AG04450 (cell line): ENCODE measurements at regions not wholly inside any gene's neighbourhood (a gene's known extent, or its start where the extent isn't known, plus 50 kb on each side); places are given as distances from the start of the nearest gene placed in this dataset.

Experiments
- CTCF ChIA-PET: fragments of 300-600, 350-600 bp; formaldehyde crosslinking; extraction: SDS; loops from one replicate; lab custom pipeline; 2022; ENCODE audit warnings: antibody characterized with exemption, inconsistent platforms; lab: Charles Lee
- POLR2A ChIA-PET: fragments of 350-600 bp; formaldehyde crosslinking; extraction: SDS; loops from one replicate; lab custom pipeline; 2021; ENCODE audit warnings: antibody characterized with exemption, inconsistent platforms; lab: Yijun Ruan, JAX
- DNase-seq: peaks from one replicate; pipeline ENCODE4 v3.0.0-alpha.2; 2011; ENCODE audit warnings: low read depth, low spot score
- H3K27ac ChIP-seq: one replicate; pipeline ENCODE4 v1.5.1; 2012; ENCODE audit warnings: low read depth, low read length, control low read depth
- H3K27me3 ChIP-seq: one replicate; pipeline ENCODE4 v1.6.0; 2012; ENCODE audit warnings: low read length; ENCODE audit not compliant: control insufficient read depth, insufficient read depth
- H3K4me3 ChIP-seq: 2 replicates; pipeline ENCODE4 v1.5.1; 2011; ENCODE audit warnings: mild to moderate bottlenecking, low read depth, low read length, control low read depth
- H3K9me3 ChIP-seq: 2 replicates; pipeline ENCODE4 v1.5.1; 2012; ENCODE audit warnings: low read length; ENCODE audit not compliant: control insufficient read depth, insufficient read depth
- TF ChIP-seq, protein P1 (sequence below): IDR thresholded peaks from 2 replicates; pipeline ENCODE4 v1.5.1; 2011; ENCODE audit warnings: low read depth, low read length, control low read depth, inconsistent platforms

- Histone ChIP-seq H3K27ac (no peak overlapping the region), H3K27me3 (no peaks in the 10 kb centered on the region), H3K4me3 (no peak overlapping the region), H3K9me3 (no peaks in the 10 kb centered on the region)
- ChIA-PET CTCF (no interaction called here), POLR2A (no interaction called here)
- DNase-seq = no peak
- TF ChIP-seq, protein P1, sequence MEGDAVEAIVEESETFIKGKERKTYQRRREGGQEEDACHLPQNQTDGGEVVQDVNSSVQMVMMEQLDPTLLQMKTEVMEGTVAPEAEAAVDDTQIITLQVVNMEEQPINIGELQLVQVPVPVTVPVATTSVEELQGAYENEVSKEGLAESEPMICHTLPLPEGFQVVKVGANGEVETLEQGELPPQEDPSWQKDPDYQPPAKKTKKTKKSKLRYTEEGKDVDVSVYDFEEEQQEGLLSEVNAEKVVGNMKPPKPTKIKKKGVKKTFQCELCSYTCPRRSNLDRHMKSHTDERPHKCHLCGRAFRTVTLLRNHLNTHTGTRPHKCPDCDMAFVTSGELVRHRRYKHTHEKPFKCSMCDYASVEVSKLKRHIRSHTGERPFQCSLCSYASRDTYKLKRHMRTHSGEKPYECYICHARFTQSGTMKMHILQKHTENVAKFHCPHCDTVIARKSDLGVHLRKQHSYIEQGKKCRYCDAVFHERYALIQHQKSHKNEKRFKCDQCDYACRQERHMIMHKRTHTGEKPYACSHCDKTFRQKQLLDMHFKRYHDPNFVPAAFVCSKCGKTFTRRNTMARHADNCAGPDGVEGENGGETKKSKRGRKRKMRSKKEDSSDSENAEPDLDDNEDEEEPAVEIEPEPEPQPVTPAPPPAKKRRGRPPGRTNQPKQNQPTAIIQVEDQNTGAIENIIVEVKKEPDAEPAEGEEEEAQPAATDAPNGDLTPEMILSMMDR = no peak
Observed at GRCh38 chr6:71480577-71480976, 192.0 kb downstream of the OGFRL1 start.

- Histone ChIP-seq H3K4me3 (no peak overlapping the region), H3K27ac (no peak overlapping the region), H3K27me3 (no peaks in the 10 kb centered on the region), H3K9me3 (no peaks in the 10 kb centered on the region)
- TF ChIP-seq, protein P1 = no peak
- ChIA-PET CTCF (interaction anchor here (1.1 to 1.9 kb wide), 3 partner anchors 12 to 290 kb away, joined by 3 to 6 read pairs (median 4); no protein-coding TSS in a partner anchor), POLR2A (no interaction called here)
- no peak for DNase-seq
Observed at GRCh38 chr6:71481011-71481410, 192.4 kb downstream of the OGFRL1 start.

GRCh38 chr6:71481801-71482200 is 193.2 kb downstream of the OGFRL1 start:
- Histone ChIP-seq H3K9me3 (no peaks in the 10 kb centered on the region), H3K4me3 (no peak overlapping the region), H3K27ac (no peak overlapping the region), H3K27me3 (no peaks in the 10 kb centered on the region)
- ChIA-PET CTCF (interaction anchor here (0.9 to 1.9 kb wide), 4 partner anchors 11 to 291 kb away, joined by 3 to 6 read pairs (median 4); no protein-coding TSS in a partner anchor), POLR2A (no interaction called here)
- TF ChIP-seq, protein P1 = no peak
- DNase-seq = no peak

DNA sequence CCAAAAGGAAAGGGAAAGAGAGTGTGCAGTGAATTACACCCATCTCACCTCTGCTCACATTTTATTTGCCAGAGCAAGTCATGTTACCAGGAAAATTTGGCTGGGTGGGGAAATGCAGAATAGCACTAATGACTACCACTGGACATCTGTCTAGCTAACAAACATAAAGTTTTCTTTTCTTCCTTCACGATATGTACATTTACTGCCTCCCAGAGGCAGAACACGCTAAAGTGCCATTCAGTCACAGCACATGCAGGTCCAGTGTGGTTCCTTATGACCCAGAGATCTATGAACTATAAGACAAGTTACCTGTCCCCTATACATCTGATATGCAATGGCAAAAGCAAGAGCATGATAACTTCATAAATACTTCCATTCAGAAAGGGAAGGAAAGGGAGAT is 194.1 kb downstream of the OGFRL1 start:
- H3K9me3 ChIP-seq = no peaks in the 10 kb centered on the region
- no peak for DNase-seq
- no peaks in the 10 kb centered on the region for H3K27me3 ChIP-seq
- ChIA-PET CTCF (interaction anchor here (0.6 to 1.9 kb wide), 6 partner anchors 20 to 292 kb away, joined by 3 to 6 read pairs (median 3); no protein-coding TSS in a partner anchor), POLR2A (no interaction called here)
- H3K4me3 ChIP-seq = no peak overlapping the region
- H3K27ac ChIP-seq = no peak overlapping the region
- TF ChIP-seq, protein P1 = no peak

GRCh38 chr6:71486461-71486860 is 197.8 kb downstream of the OGFRL1 start:
- ChIA-PET POLR2A (no interaction called here), CTCF (interaction anchor here (1.2 kb wide), 1 partner anchor 9 kb away, joined by 4 read pairs; no protein-coding TSS in a partner anchor)
- H3K4me3 ChIP-seq = no peak overlapping the region
- TF ChIP-seq, protein P1 = no peak
- no peak for DNase-seq
- no peaks in the 10 kb centered on the region for H3K27me3 ChIP-seq
- H3K27ac ChIP-seq = no peak overlapping the region
- no peaks in the 10 kb centered on the region for H3K9me3 ChIP-seq
